MV-4-11 (cell line): ENCODE measurements at regions not wholly inside any gene's neighbourhood (a gene's known extent, or its start where the extent isn't known, plus 50 kb on each side); places are given as distances from the start of the nearest gene placed in this dataset.
"Not testable (repeated sequence)": the region's sequence is repeated elsewhere in the genome, so short reads cannot be mapped to it uniquely, and the experiment has no call there.

Source experiments
- DNase-seq: peaks from one replicate; lab custom pipeline; 2025; lab: John Stamatoyannopoulos, UW

- no peak for DNase-seq
These were observed 106.0 kb downstream of the CXCL12 start for GRCh38 chr10:44278837-44279324.

- DNase-seq: not testable (repeated sequence)
These were observed 116.4 kb downstream of the CXCL12 start for GRCh38 chr10:44268435-44268948.

- no peak for DNase-seq
These were observed 117.9 kb downstream of the CXCL12 start for GRCh38 chr10:44267007-44267406.

- no peak for DNase-seq
These were observed 120.7 kb downstream of the CXCL12 start for GRCh38 chr10:44264244-44264643.

- no peak for DNase-seq
These were observed 121.1 kb downstream of the CXCL12 start for GRCh38 chr10:44263771-44264170.

GRCh38 chr10:44262551-44263251 lies 122.2 kb downstream of the CXCL12 start:
- DNase-seq: no peak

- no peak for DNase-seq
These were observed 123.0 kb downstream of the CXCL12 start for GRCh38 chr10:44261710-44262455.

- DNase-seq: no peak
These were observed 123.6 kb downstream of the CXCL12 start for GRCh38 chr10:44261296-44261695.

- no peak for DNase-seq
These were observed 124.5 kb downstream of the CXCL12 start for GRCh38 chr10:44260286-44260928.

GRCh38 chr10:44259090-44259874 lies 125.6 kb downstream of the CXCL12 start:
- no peak for DNase-seq

- DNase-seq: no peak
These were observed 126.3 kb downstream of the CXCL12 start for GRCh38 chr10:44258460-44259089.

- no peak for DNase-seq
These were observed 126.9 kb downstream of the CXCL12 start for GRCh38 chr10:44258019-44258418.

GRCh38 chr10:44253769-44254462 lies 131.0 kb downstream of the CXCL12 start:
- DNase-seq: no peak

GRCh38 chr10:44252631-44253030 lies 132.3 kb downstream of the CXCL12 start:
- not testable (repeated sequence) for DNase-seq

- not testable (repeated sequence) for DNase-seq
These were observed 135.0 kb downstream of the CXCL12 start for GRCh38 chr10:44249933-44250332.

- no peak for DNase-seq
These were observed 135.4 kb downstream of the CXCL12 start for GRCh38 chr10:44249490-44249889.

- DNase-seq: not testable (repeated sequence)
These were observed 138.2 kb downstream of the CXCL12 start for GRCh38 chr10:44246700-44247099.

- DNase-seq: not testable (repeated sequence)
These were observed 138.6 kb downstream of the CXCL12 start for GRCh38 chr10:44246287-44246686.

- no peak for DNase-seq
These were observed 139.3 kb downstream of the CXCL12 start for GRCh38 chr10:44245601-44245938.

- DNase-seq: no peak
These were observed 139.9 kb downstream of the CXCL12 start for GRCh38 chr10:44244745-44245600.
